ENCODE measurements at regions not wholly inside any gene's neighbourhood (a gene's known extent, or its start where the extent isn't known, plus 50 kb on each side); places are given as distances from the start of the nearest gene placed in this dataset.

- Histone ChIP-seq H3K4me3 (ENCODE audit: low read depth, low read length) (no peak overlapping the region), H3K9me3 (ENCODE audit: control insufficient read depth, insufficient read depth, low read length) (no peaks in the 10 kb centered on the region), H3K4me1 (ENCODE audit: control insufficient read depth, insufficient read depth, low read length) (no peaks in the 10 kb centered on the region), H3K27me3 (ENCODE audit: control insufficient read depth, insufficient read depth, low read length) (peaks cover under 1% of the 10 kb centered on the region), H3K36me3 (ENCODE audit: control insufficient read depth, insufficient read depth, low read length) (no peaks in the 10 kb centered on the region), H3K9ac (ENCODE audit: low read depth, low read length) (no peak overlapping the region)
Observed at GRCh38 chr12:3357950-3358525, 133.0 kb upstream of the PRMT8 start.

DNA sequence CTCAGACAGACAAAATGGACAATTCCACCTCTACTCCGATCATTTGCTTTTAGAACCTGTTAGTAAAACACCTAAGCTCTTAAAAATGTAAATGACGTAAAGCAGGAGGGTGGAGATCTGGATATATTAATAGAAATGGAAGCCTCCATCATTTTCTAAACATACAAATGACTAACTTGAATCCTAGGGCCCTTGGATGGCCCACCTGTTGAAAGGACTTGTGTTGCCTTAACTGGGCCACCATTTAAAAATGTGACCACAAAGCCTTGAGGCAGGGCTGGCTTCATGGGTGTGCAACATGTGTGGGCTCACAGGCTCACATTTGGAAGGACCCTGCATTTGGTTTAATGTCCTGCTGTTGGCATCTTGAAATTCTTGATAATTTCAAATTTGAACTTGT is 131.5 kb upstream of the PRMT8 start:
- Histone ChIP-seq H3K9me3 (ENCODE audit: control insufficient read depth, insufficient read depth, low read length) (no peaks in the 10 kb centered on the region), H3K9ac (ENCODE audit: low read depth, low read length) (no peak overlapping the region), H3K36me3 (ENCODE audit: control insufficient read depth, insufficient read depth, low read length) (no peaks in the 10 kb centered on the region), H3K27me3 (ENCODE audit: control insufficient read depth, insufficient read depth, low read length) (peaks cover 7% of the 10 kb centered on the region), H3K4me3 (ENCODE audit: low read depth, low read length) (no peak overlapping the region), H3K4me1 (ENCODE audit: control insufficient read depth, insufficient read depth, low read length) (no peaks in the 10 kb centered on the region)

DNA sequence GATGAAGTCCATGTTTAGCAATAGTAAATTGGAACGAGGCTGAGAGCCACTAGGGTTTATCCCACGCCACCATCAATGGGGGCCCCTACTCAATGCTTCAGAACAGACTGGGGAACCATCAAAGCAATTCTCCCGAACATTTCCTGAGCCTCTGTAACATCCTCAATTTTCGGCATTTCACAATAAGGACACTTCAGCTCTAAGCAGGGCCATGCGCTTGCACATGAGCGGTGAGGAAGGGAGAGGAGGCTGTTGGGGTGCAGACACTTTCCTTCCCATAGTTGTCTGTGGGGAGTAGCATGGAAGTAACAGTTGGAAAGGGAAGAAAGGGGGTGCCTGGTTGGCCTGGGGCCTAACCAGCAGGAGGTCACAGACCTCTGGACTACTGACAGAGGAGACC is 129.9 kb upstream of the PRMT8 start:
- H3K9ac ChIP-seq (ENCODE audit: low read depth, low read length), result no peak overlapping the region
- no peak overlapping the region for H3K4me3 ChIP-seq (ENCODE audit: low read depth, low read length)
- H3K4me1 ChIP-seq (ENCODE audit: control insufficient read depth, insufficient read depth, low read length), result peaks cover 3% of the 10 kb centered on the region
- no peaks in the 10 kb centered on the region for H3K9me3 ChIP-seq (ENCODE audit: control insufficient read depth, insufficient read depth, low read length)
- H3K36me3 ChIP-seq (ENCODE audit: control insufficient read depth, insufficient read depth, low read length), result no peaks in the 10 kb centered on the region
- peaks cover 19% of the 10 kb centered on the region for H3K27me3 ChIP-seq (ENCODE audit: control insufficient read depth, insufficient read depth, low read length)

- H3K4me1 ChIP-seq (ENCODE audit: control insufficient read depth, insufficient read depth, low read length), result peaks cover 3% of the 10 kb centered on the region
- no peak overlapping the region for H3K9ac ChIP-seq (ENCODE audit: low read depth, low read length)
- no peak overlapping the region for H3K4me3 ChIP-seq (ENCODE audit: low read depth, low read length)
- no peaks in the 10 kb centered on the region for H3K9me3 ChIP-seq (ENCODE audit: control insufficient read depth, insufficient read depth, low read length)
- H3K36me3 ChIP-seq (ENCODE audit: control insufficient read depth, insufficient read depth, low read length), result no peaks in the 10 kb centered on the region
- H3K27me3 ChIP-seq (ENCODE audit: control insufficient read depth, insufficient read depth, low read length), result peaks cover 32% of the 10 kb centered on the region
Observed at GRCh38 chr12:3362737-3363136, 128.3 kb upstream of the PRMT8 start.

- H3K36me3 ChIP-seq (ENCODE audit: control insufficient read depth, insufficient read depth, low read length), result no peaks in the 10 kb centered on the region
- peaks cover 40% of the 10 kb centered on the region for H3K27me3 ChIP-seq (ENCODE audit: control insufficient read depth, insufficient read depth, low read length)
- peaks cover 3% of the 10 kb centered on the region for H3K4me1 ChIP-seq (ENCODE audit: control insufficient read depth, insufficient read depth, low read length)
- H3K9me3 ChIP-seq (ENCODE audit: control insufficient read depth, insufficient read depth, low read length), result no peaks in the 10 kb centered on the region
- H3K4me3 ChIP-seq (ENCODE audit: low read depth, low read length), result no peak overlapping the region
- H3K9ac ChIP-seq (ENCODE audit: low read depth, low read length), result no peak overlapping the region
Observed at GRCh38 chr12:3363608-3364007, 127.4 kb upstream of the PRMT8 start.

- Histone ChIP-seq H3K9me3 (ENCODE audit: control insufficient read depth, insufficient read depth, low read length) (no peaks in the 10 kb centered on the region), H3K27me3 (ENCODE audit: control insufficient read depth, insufficient read depth, low read length) (peaks cover 43% of the 10 kb centered on the region), H3K4me1 (ENCODE audit: control insufficient read depth, insufficient read depth, low read length) (peaks cover 3% of the 10 kb centered on the region), H3K4me3 (ENCODE audit: low read depth, low read length) (no peak overlapping the region), H3K36me3 (ENCODE audit: control insufficient read depth, insufficient read depth, low read length) (no peaks in the 10 kb centered on the region), H3K9ac (ENCODE audit: low read depth, low read length) (no peak overlapping the region)
Observed at GRCh38 chr12:3364226-3364625, 126.8 kb upstream of the PRMT8 start.

- peak overlapping the region; percentile 50 for H3K4me3 ChIP-seq (ENCODE audit: low read depth, low read length)
- H3K36me3 ChIP-seq (ENCODE audit: control insufficient read depth, insufficient read depth, low read length), result no peaks in the 10 kb centered on the region
- no peak overlapping the region for H3K9ac ChIP-seq (ENCODE audit: low read depth, low read length)
- peaks cover 45% of the 10 kb centered on the region for H3K27me3 ChIP-seq (ENCODE audit: control insufficient read depth, insufficient read depth, low read length)
- H3K4me1 ChIP-seq (ENCODE audit: control insufficient read depth, insufficient read depth, low read length), result peaks cover 3% of the 10 kb centered on the region
- H3K9me3 ChIP-seq (ENCODE audit: control insufficient read depth, insufficient read depth, low read length), result no peaks in the 10 kb centered on the region
Observed at GRCh38 chr12:3364661-3365462, 126.1 kb upstream of the PRMT8 start.

GRCh38 chr12:3365463-3366411 is 125.3 kb upstream of the PRMT8 start:
- Histone ChIP-seq H3K27me3 (ENCODE audit: control insufficient read depth, insufficient read depth, low read length) (peaks cover 45% of the 10 kb centered on the region), H3K4me3 (ENCODE audit: low read depth, low read length) (peak overlapping the region; percentile 50), H3K9ac (ENCODE audit: low read depth, low read length) (no peak overlapping the region)

DNA sequence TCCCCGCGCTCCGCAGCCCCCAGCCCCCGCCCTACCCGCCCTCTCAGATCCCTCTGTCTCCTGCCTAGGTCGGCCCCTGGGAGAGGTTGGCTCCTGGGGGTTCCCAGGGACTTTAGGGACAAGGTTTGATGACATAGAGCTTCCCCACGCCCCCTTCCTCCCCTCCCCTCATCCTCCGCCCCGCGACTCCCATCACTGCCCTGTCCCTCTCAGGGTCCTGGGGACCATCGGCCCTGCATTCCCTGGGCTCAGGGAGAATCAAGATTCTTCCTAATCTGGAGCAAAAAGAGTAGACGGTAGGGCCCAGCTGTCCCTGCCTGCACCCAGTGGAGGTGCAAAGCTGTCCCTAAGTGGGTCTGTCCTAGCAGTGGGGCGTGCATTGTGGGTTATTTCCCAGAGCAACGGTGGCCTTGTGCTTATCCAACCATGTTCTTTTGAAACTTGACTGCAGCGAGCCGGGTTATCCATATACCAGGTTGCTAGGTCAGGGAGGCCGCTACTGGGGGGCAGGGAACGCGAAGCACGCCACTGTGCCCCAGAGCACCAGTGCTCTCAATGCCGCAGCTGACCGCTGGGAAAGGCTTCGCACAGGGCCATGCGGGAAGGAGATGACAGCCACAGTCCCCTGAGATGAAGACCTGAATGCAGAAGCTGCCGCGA is 124.4 kb upstream of the PRMT8 start:
- H3K36me3 ChIP-seq (ENCODE audit: control insufficient read depth, insufficient read depth, low read length), result no peaks in the 10 kb centered on the region
- H3K9me3 ChIP-seq (ENCODE audit: control insufficient read depth, insufficient read depth, low read length), result no peaks in the 10 kb centered on the region
- peaks cover 45% of the 10 kb centered on the region for H3K27me3 ChIP-seq (ENCODE audit: control insufficient read depth, insufficient read depth, low read length)
- no peak overlapping the region for H3K9ac ChIP-seq (ENCODE audit: low read depth, low read length)
- H3K4me1 ChIP-seq (ENCODE audit: control insufficient read depth, insufficient read depth, low read length), result peaks cover 3% of the 10 kb centered on the region
- H3K4me3 ChIP-seq (ENCODE audit: low read depth, low read length), result peak overlapping the region; percentile 32

More at GRCh38 chr12:3365463-3366411, 125.3 kb upstream of the PRMT8 start:
- no peaks in the 10 kb centered on the region for H3K9me3 ChIP-seq (ENCODE audit: control insufficient read depth, insufficient read depth, low read length)
- no peaks in the 10 kb centered on the region for H3K36me3 ChIP-seq (ENCODE audit: control insufficient read depth, insufficient read depth, low read length)
- H3K4me1 ChIP-seq (ENCODE audit: control insufficient read depth, insufficient read depth, low read length), result peaks cover 3% of the 10 kb centered on the region

DNA sequence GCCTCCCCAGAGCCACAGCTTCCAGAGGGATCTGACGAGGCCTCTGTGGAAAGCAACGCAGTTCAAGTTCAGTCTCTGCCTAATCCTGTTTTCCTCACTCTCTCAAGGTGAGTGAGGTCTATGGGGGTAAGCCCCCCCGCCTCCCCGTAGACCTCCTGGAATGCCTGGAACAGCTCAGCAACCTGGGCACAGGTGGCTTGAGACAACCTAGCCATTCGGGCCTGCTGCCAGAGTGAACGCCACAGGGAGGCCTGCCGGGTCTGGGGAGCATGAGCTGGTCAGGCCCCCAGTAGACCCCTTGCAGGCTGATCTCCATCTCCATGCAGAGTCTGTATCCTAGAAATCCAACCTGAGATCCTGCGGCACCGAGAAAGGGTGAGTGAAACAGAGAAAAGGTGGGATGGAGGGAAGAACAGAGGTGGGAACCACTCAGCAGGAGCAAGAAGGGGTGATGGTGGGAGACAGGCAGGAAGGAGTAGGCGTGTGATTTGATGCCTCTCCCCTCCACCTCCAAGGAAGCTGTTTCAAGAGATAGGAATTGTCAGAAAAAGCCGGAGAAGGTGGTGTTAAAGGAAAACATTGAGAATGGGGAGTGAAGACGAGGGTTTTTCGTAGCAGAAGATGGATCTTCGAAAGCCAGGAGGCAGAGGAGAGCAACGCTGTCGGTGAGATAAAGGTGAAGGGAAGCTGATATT is 123.1 kb upstream of the PRMT8 start:
- no peak overlapping the region for H3K9ac ChIP-seq (ENCODE audit: low read depth, low read length)
- no peak overlapping the region for H3K4me3 ChIP-seq (ENCODE audit: low read depth, low read length)
- H3K9me3 ChIP-seq (ENCODE audit: control insufficient read depth, insufficient read depth, low read length), result no peaks in the 10 kb centered on the region
- no peaks in the 10 kb centered on the region for H3K36me3 ChIP-seq (ENCODE audit: control insufficient read depth, insufficient read depth, low read length)
- peaks cover 45% of the 10 kb centered on the region for H3K27me3 ChIP-seq (ENCODE audit: control insufficient read depth, insufficient read depth, low read length)
- H3K4me1 ChIP-seq (ENCODE audit: control insufficient read depth, insufficient read depth, low read length), result peaks cover 3% of the 10 kb centered on the region

DNA sequence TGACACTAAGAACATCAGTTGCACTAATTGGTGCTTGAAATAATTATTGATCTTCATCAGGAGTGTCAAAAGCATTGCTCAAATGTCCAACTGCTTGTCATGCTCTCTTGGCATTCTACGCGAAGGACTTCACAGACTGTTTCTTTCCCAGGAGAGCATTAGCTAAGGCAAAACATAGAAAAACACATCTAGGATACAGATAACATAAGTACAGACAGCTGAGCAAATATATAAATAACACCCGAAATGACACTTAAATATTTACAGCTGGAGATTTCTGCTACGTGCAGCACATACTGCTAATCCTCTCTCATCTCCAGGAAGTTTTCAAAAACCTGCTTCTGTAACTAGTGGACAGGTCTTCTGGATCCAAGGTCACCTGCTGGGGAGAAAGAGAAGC is 120.0 kb upstream of the PRMT8 start:
- Histone ChIP-seq H3K9me3 (ENCODE audit: control insufficient read depth, insufficient read depth, low read length) (no peaks in the 10 kb centered on the region), H3K4me3 (ENCODE audit: low read depth, low read length) (no peak overlapping the region), H3K27me3 (ENCODE audit: control insufficient read depth, insufficient read depth, low read length) (peaks cover 25% of the 10 kb centered on the region), H3K9ac (ENCODE audit: low read depth, low read length) (no peak overlapping the region), H3K4me1 (ENCODE audit: control insufficient read depth, insufficient read depth, low read length) (no peaks in the 10 kb centered on the region), H3K36me3 (ENCODE audit: control insufficient read depth, insufficient read depth, low read length) (no peaks in the 10 kb centered on the region)

Measured in iPS-15b (cell line).